ENCODE measurements at regions not wholly inside any gene's neighbourhood (a gene's known extent, or its start where the extent isn't known, plus 50 kb on each side); places are given as distances from the start of the nearest gene placed in this dataset.
A peak's percentile ranks its signal among the peaks of the same experiment; 100 is the strongest.

DNA sequence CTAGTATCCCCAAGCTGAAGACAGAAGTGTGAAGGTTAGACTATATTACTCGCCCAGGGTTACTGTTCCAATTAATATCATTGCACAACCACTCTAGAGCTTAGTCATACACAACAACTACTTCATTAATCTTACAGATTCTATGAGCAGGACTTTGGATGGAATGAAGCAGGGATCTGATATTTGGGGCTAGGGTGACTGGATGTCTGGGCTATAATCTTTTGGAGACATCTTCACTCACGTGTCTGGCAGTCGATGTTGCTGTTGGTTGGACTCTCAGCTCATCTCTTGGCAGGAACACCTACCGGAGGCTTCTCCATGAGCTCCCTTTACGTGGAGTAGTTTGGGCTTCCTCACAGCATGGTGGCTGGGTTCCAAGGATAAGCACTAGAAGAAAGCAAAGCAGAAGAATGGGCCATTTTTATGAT lies 519.2 kb upstream of the B3GALT2 start:
- no peaks in the 10 kb centered on the region for H3K9me3 ChIP-seq (ENCODE audit: control insufficient read depth in 4 of 4, insufficient read depth in 3 of 4, low read length in 3 of 4)
- WGBS, 2 donors, result 88 to 96% methylated on average over 5 of the region's 5 CpGs
- DNase-seq (no peak), ATAC-seq (ENCODE audit: insufficient read depth, low FRiP score) (no peak)
- no peak overlapping the region for H3K4me3 ChIP-seq
- no peak overlapping the region for H3K27ac ChIP-seq (ENCODE audit: low read depth in 1 of 2, low read length in 1 of 2)
- H3K9ac ChIP-seq (ENCODE audit: insufficient read depth in 1 of 2, low read length in 2 of 2), result no peak overlapping the region
- TF ChIP-seq, protein P1, sequence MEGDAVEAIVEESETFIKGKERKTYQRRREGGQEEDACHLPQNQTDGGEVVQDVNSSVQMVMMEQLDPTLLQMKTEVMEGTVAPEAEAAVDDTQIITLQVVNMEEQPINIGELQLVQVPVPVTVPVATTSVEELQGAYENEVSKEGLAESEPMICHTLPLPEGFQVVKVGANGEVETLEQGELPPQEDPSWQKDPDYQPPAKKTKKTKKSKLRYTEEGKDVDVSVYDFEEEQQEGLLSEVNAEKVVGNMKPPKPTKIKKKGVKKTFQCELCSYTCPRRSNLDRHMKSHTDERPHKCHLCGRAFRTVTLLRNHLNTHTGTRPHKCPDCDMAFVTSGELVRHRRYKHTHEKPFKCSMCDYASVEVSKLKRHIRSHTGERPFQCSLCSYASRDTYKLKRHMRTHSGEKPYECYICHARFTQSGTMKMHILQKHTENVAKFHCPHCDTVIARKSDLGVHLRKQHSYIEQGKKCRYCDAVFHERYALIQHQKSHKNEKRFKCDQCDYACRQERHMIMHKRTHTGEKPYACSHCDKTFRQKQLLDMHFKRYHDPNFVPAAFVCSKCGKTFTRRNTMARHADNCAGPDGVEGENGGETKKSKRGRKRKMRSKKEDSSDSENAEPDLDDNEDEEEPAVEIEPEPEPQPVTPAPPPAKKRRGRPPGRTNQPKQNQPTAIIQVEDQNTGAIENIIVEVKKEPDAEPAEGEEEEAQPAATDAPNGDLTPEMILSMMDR (IDR thresholded peaks at IDR 0.05; ENCODE audit: control extremely low read depth, extremely low read depth), result no peak
- no peaks in the 10 kb centered on the region for H3K36me3 ChIP-seq (ENCODE audit: control insufficient read depth in 4 of 4, insufficient read depth in 4 of 4, low read length in 4 of 4)
- H3K4me1 ChIP-seq (ENCODE audit: control insufficient read depth in 5 of 5, insufficient read depth in 5 of 5, low read length in 5 of 5), result peaks cover 0 to 25% (median 0%) of the 10 kb centered on the region in 5 donors
- H3K27me3 ChIP-seq (ENCODE audit: control insufficient read depth in 3 of 3, insufficient read depth in 3 of 3, low read length in 2 of 3), result no peaks in the 10 kb centered on the region

DNA sequence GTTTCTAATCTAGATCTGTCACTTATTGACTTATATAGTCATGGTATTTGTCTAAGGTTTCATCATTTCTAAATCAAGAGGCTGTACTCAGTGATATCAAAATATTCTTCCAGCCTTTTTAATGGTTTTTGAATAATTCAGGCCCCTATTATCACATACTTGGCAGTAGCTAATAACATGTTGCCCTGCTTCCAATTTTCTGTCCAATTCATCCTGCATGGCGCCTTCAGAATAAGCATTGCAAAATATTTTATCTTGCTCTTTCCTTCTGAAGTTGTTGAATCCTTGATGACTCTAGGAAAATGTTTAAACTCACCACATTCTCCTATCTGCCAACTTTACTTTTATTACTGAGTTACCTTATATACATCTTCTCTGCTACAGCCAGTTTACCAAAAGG lies 517.2 kb upstream of the B3GALT2 start:
- WGBS, 2 donors, result 78% methylated on average over 1 of the region's 1 CpG
- H3K36me3 ChIP-seq (ENCODE audit: control insufficient read depth in 4 of 4, insufficient read depth in 4 of 4, low read length in 4 of 4), result no peaks in the 10 kb centered on the region
- no peak for ATAC-seq (ENCODE audit: insufficient read depth, low FRiP score)

DNA sequence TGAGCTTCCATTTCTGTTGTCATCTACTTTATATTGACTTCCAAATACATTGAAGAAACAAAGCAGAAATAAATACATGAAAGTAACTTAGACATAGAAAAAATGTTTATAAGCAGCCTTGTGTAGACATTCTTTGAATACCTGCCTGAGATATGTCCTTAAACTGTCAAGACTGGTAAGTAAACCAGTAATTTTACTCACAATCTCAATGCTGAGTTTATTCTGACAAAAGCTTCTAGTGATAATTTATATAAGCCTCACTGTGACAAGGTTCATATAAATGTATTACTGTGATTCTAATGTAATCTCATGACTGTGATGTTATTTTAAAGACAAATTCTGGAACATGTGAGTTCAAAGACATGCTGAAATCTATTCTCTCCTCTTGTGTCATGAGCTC lies 516.7 kb upstream of the B3GALT2 start:
- H3K9me3 ChIP-seq (ENCODE audit: control insufficient read depth in 4 of 4, insufficient read depth in 3 of 4, low read length in 3 of 4), result no peaks in the 10 kb centered on the region
- no peaks in the 10 kb centered on the region for H3K27me3 ChIP-seq (ENCODE audit: control insufficient read depth in 3 of 3, insufficient read depth in 3 of 3, low read length in 2 of 3)
- H3K36me3 ChIP-seq (ENCODE audit: control insufficient read depth in 4 of 4, insufficient read depth in 4 of 4, low read length in 4 of 4), result no peaks in the 10 kb centered on the region
- H3K4me1 ChIP-seq (ENCODE audit: control insufficient read depth in 5 of 5, insufficient read depth in 5 of 5, low read length in 5 of 5), result peaks cover 0 to 25% (median 3%) of the 10 kb centered on the region in 5 donors
- H3K9ac ChIP-seq (ENCODE audit: insufficient read depth in 1 of 2, low read length in 2 of 2), result no peak overlapping the region
- H3K4me3 ChIP-seq, result no peak overlapping the region
- TF ChIP-seq, protein P1 (IDR thresholded peaks at IDR 0.05; ENCODE audit: control extremely low read depth, extremely low read depth), result no peak
- ATAC-seq (ENCODE audit: insufficient read depth, low FRiP score) (no peak), DNase-seq (peak in 1 of 3 donors; percentile 11)
- no peak overlapping the region for H3K27ac ChIP-seq (ENCODE audit: low read depth in 1 of 2, low read length in 1 of 2)

More for the DNA sequence above, 517.2 kb upstream of the B3GALT2 start:
- Histone ChIP-seq H3K4me1 (ENCODE audit: control insufficient read depth in 5 of 5, insufficient read depth in 5 of 5, low read length in 5 of 5) (peaks cover 0 to 25% (median 0%) of the 10 kb centered on the region in 5 donors), H3K9ac (ENCODE audit: insufficient read depth in 1 of 2, low read length in 2 of 2) (no peak overlapping the region), H3K9me3 (ENCODE audit: control insufficient read depth in 4 of 4, insufficient read depth in 3 of 4, low read length in 3 of 4) (no peaks in the 10 kb centered on the region), H3K4me3 (no peak overlapping the region), H3K27me3 (ENCODE audit: control insufficient read depth in 3 of 3, insufficient read depth in 3 of 3, low read length in 2 of 3) (no peaks in the 10 kb centered on the region), H3K27ac (ENCODE audit: low read depth in 1 of 2, low read length in 1 of 2) (no peak overlapping the region)
- DNase-seq, result peak; percentile 12 to 71 (median 70)
- TF ChIP-seq, protein P1 (IDR thresholded peaks at IDR 0.05; ENCODE audit: control extremely low read depth, extremely low read depth), result no peak

DNA sequence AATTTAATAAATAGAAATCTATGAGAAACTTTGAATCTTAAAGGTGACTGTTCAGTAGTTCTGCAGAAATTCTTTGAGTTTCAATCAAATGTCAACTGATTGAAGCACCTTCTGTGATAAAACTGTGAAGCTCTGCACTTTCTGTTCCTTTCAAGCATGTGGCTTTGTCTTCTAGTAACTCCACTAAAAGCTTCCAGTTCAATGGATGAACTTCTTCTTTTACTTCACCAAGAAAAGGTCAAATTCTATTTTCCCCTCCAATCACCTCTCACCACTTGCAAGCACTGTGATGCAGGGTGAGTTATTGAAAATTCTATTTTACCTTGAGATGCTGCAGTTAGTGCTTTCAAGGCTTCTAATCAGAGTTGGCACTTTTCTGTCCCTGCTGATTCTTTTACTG lies 515.3 kb upstream of the B3GALT2 start:
- no peak for DNase-seq
- Histone ChIP-seq H3K36me3 (ENCODE audit: control insufficient read depth in 4 of 4, insufficient read depth in 4 of 4, low read length in 4 of 4) (no peaks in the 10 kb centered on the region), H3K4me3 (no peak overlapping the region), H3K27me3 (ENCODE audit: control insufficient read depth in 3 of 3, insufficient read depth in 3 of 3, low read length in 2 of 3) (no peaks in the 10 kb centered on the region), H3K9me3 (ENCODE audit: control insufficient read depth in 4 of 4, insufficient read depth in 3 of 4, low read length in 3 of 4) (no peaks in the 10 kb centered on the region), H3K4me1 (ENCODE audit: control insufficient read depth in 5 of 5, insufficient read depth in 5 of 5, low read length in 5 of 5) (peaks cover 0 to 17% (median 3%) of the 10 kb centered on the region in 5 donors), H3K9ac (ENCODE audit: insufficient read depth in 1 of 2, low read length in 2 of 2) (no peak overlapping the region), H3K27ac (ENCODE audit: low read depth in 1 of 2, low read length in 1 of 2) (no peak overlapping the region)
- no peak for ATAC-seq (ENCODE audit: insufficient read depth, low FRiP score)
- TF ChIP-seq, protein P1 (IDR thresholded peaks at IDR 0.05; ENCODE audit: control extremely low read depth, extremely low read depth), result no peak

All from lung (tissue), 11 donors.